GM13977 (cell line): ENCODE measurements at regions not wholly inside any gene's neighbourhood (a gene's known extent, or its start where the extent isn't known, plus 50 kb on each side); places are given as distances from the start of the nearest gene placed in this dataset.

Source experiments
- DNase-seq: peaks from one replicate; pipeline ENCODE4 v3.0.0; 2012; ENCODE audit warnings: low spot score
- in situ Hi-C: fragments of 300-500 bp; cut with MboI; formaldehyde crosslinking; loops from one replicate; pipeline ENCODE4 v1.12.0; 2022; ENCODE audit warnings: low sequenced_read_pairs, low pct_unique_long_range_greater_than_20kb, mixed read lengths, inconsistent platforms; ENCODE audit not compliant: unreplicated experiment
- TF ChIP-seq, protein P1 (sequence below): IDR thresholded peaks from 2 replicates; pipeline ENCODE4 v1.5.1; 2012; ENCODE audit warnings: mild to moderate bottlenecking, control low read depth; ENCODE audit not compliant: insufficient read depth; ENCODE audit errors: extremely low read depth, missing control alignments

DNA sequence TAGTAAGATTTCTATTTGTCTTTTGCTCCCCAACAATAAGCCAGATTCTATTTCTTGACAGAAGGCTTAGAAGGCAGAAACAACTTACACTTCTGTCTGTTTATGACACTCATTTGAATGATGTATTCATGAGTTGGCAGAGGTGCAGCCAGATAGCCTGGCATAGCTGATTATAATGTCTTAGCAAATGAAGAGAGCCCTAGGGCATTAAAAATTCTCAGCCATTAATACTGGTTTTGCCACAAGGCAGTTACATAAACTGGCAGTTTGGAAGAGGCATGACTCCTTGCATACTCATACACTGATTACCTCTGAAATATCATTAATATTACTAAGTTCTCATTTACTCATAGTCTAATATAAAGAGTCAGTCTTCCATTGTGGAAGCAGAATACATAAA lies 728.5 kb upstream of the NDST4 start:
- TF ChIP-seq, protein P1, sequence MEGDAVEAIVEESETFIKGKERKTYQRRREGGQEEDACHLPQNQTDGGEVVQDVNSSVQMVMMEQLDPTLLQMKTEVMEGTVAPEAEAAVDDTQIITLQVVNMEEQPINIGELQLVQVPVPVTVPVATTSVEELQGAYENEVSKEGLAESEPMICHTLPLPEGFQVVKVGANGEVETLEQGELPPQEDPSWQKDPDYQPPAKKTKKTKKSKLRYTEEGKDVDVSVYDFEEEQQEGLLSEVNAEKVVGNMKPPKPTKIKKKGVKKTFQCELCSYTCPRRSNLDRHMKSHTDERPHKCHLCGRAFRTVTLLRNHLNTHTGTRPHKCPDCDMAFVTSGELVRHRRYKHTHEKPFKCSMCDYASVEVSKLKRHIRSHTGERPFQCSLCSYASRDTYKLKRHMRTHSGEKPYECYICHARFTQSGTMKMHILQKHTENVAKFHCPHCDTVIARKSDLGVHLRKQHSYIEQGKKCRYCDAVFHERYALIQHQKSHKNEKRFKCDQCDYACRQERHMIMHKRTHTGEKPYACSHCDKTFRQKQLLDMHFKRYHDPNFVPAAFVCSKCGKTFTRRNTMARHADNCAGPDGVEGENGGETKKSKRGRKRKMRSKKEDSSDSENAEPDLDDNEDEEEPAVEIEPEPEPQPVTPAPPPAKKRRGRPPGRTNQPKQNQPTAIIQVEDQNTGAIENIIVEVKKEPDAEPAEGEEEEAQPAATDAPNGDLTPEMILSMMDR = no peak
- DNase-seq = no peak
- in situ Hi-C loops = no loop called here

DNA sequence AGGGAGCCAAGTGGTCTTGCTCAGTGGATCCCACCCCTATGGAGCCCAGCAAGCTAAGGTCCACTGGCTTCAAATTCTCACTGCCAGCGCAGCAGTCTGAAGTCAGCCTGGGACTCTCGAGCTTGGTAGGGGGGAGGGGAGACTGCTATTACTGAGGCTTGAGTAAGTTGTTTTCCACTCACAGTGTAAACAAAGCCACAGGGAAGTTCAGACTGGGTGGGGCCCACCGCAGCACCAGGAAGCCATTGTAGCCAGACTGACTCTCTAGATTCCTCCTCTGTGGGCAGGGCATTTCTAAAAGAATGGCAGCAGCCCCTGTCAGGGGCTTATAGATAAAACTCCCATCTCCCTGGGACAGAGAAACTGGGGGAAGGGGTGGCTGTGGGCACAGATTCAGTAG lies 721.0 kb upstream of the NDST4 start:
- DNase-seq = no peak

DNA sequence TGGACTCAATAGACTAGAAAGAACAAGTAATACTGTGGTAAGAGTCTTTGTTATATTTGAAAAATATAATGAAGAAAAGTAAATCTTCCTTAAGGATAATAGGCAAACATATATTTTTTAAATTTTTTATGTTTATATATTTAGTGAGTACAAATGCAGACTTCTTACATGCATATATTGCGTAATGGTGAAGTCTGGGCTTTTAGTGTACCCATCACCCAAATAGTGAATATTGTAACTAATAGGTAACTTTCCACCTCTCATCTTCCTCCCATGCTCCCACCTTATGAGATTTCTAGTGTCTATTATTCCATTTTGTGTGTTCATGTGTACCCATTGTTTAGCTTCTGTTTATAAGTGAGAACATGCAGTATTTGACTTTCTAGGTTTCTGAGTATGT lies 711.2 kb upstream of the NDST4 start:
- in situ Hi-C loops = no loop called here
- no peak for DNase-seq
- TF ChIP-seq, protein P1 = no peak

More for the DNA sequence above, 721.0 kb upstream of the NDST4 start:
- in situ Hi-C loops = no loop called here
- TF ChIP-seq, protein P1 = no peak

DNA sequence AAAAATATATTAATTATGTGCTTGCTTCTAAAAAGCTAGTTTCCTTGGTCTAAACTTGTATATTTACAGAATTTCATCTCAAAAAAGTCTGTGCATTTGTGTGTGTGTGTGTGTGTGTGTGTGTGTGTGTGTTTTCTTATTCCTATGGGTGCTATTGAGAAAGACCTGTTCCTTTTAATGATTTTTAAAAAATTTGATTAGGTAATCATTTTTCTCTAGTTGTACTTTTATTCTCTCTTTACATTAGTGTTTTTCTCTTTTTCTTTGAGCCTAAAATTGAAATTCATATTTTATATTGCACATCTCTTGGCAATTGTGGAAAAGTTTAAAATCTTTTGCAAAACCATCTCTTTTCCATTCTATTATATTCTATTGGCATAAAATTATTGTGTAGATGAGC lies 690.4 kb upstream of the NDST4 start:
- in situ Hi-C loops = no loop called here
- DNase-seq = no peak

DNA sequence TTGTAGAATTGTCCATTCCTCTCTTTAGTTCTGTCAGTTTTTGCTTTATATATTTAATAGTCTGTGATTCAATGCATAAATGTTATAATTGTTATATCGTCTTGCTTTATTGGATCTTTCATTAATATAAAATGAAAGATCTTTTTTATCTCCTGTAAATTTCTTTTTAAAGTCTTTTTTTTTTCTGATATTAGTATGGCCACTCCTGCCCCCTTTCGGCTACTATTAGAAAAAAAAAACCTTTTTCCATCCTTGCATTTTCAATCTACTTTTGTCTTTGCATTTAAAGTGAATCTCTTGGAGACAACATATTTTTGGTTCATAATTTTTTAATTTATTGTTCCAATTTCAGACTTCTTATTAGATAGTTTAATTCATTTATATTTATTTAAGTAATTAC lies 677.4 kb upstream of the NDST4 start:
- in situ Hi-C loops = no loop called here
- TF ChIP-seq, protein P1 = no peak
- no peak for DNase-seq

More for the DNA sequence above, 690.4 kb upstream of the NDST4 start:
- TF ChIP-seq, protein P1 = no peak

DNA sequence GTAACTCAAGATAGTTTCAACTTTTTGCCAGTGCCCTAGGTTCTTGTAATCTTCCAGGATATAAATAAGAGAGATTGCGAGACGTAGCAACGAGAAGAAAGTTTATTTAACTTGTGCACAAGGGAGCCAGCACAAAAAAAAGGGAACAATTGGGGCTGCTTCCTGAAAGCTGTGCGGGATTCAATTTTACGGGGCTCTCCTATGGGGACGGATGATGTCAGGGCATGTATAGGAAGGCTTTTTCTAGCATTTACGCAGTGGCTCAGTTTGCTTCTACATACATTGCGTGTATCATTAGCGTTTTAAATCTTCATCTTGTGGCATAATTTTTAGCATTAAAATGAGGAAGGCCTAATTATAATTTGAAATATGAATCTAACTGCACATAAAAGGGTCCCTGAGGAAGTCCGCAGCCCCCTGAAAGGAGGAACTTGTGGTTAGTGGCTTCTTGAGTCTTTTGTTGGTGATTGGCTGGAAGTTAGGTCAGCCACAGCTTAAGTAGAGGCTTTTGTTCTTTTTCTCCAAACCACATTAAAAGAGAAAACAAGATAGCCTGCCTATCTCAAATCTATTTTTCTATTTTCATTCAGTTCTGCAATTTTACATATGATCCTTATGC lies 668.2 kb upstream of the NDST4 start:
- in situ Hi-C loops = no loop called here
- TF ChIP-seq, protein P1 = no peak
- no peak for DNase-seq
